ENCODE measurements at regions not wholly inside any gene's neighbourhood (a gene's known extent, or its start where the extent isn't known, plus 50 kb on each side); places are given as distances from the start of the nearest gene placed in this dataset.

DNA sequence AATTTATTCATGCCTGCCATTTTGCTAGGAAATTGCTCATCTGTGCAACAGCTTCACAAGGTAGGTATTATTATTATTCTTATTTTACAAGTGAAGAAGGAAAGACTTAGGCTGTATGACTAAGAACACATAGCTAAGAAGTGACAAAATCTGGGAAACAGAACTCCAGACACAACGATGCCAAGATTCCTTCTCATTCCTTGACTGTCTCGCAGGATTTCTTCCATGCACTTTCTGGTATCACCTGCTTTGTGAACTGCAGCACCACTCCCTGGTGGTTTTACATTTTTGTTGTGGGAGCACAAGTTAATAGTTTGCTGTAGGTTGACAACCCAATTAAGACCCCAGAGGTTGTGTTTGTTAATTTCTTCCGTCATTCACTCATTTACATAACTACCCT, 188.5 kb downstream of the LACC1 start:
- intact Hi-C loops (cut with DNase I) = no loop called here
- no peak overlapping the region for H3K27ac ChIP-seq

DNA sequence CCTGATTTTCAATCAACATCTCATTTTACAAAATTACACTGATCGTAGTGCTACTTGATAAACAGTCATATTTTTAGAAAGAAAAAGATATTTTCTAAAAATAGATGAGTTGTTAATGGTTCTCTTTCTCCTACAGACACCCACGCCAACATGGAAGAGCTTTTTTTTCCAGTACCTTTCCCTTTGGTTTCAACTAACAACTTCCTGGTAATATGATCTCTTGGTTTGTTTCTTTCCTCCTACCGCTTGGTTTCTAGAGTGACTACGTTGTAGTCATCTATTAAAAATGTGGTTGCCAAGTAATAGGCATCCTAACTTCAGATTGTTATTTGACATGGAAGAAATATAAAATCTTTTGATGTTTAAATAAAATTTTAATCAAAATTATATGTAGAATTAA, 189.0 kb downstream of the LACC1 start:
- no peak for ATAC-seq
- Histone ChIP-seq H3K4me1 (no peaks in the 10 kb centered on the region), H3K27me3 (no peaks in the 10 kb centered on the region), H3K27ac (no peak overlapping the region), H3K4me3 (no peak overlapping the region), H3K36me3 (no peaks in the 10 kb centered on the region), H3K9me3 (no peaks in the 10 kb centered on the region)
- no peak for TF ChIP-seq CTCF (IDR thresholded peaks at IDR 0.05)
- no peak for DNase-seq
- intact Hi-C loops (cut with DNase I) = no loop called here

More for the DNA sequence above, 188.5 kb downstream of the LACC1 start:
- DNase-seq = no peak
- TF ChIP-seq CTCF (IDR thresholded peaks at IDR 0.05) = no peak
- Histone ChIP-seq H3K27me3 (no peaks in the 10 kb centered on the region), H3K4me1 (no peaks in the 10 kb centered on the region), H3K4me3 (no peak overlapping the region), H3K36me3 (no peaks in the 10 kb centered on the region), H3K9me3 (no peaks in the 10 kb centered on the region)
- ATAC-seq = no peak

DNA sequence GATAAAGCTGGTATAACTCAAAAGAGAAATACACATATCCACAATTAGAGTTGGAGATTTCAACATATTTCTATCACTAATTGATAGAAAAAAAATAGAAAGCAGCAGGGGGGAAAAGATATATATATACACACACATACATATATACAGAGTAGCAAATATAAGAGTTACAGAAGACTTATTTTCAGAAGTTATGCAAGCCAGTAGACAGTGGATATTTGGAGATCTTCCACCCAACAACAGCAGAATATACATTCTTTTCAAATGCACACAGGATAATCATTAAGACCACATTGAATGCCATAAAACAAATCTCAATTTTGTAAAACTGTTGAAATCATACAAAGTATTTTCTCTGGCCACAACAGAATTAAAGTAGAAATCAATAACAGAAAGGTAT, 192.8 kb downstream of the LACC1 start:
- intact Hi-C loops (cut with DNase I) = no loop called here
- ATAC-seq = no peak
- Histone ChIP-seq H3K27me3 (no peaks in the 10 kb centered on the region), H3K27ac (no peak overlapping the region), H3K36me3 (no peaks in the 10 kb centered on the region), H3K4me3 (no peak overlapping the region), H3K4me1 (no peaks in the 10 kb centered on the region), H3K9me3 (no peaks in the 10 kb centered on the region)
- TF ChIP-seq CTCF (IDR thresholded peaks at IDR 0.05) = no peak
- no peak for DNase-seq

DNA sequence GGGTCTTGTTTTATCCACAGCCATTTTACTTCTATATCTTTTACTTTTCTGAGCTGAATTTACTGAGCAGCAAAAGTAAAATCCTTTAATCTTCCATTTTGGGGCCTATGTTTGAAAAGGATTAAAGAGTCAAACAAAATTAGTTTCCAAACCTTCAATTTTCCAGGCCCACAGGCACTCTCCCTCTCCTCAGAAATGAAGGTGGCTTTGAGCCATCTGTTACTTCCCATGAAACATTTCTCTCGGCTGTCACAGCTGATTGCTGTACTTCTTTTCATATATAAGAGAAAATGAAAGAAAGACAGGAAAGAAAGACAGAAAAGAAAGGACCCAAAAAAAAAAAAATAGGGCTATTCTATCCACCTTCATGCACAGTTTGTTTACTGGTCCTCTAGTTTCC, 194.9 kb downstream of the LACC1 start:
- no peaks in the 10 kb centered on the region for H3K36me3 ChIP-seq
- intact Hi-C loops (cut with DNase I) = no loop called here
- no peak overlapping the region for H3K27ac ChIP-seq
- TF ChIP-seq CTCF (IDR thresholded peaks at IDR 0.05) = no peak
- H3K4me3 ChIP-seq = no peak overlapping the region
- no peaks in the 10 kb centered on the region for H3K4me1 ChIP-seq
- H3K9me3 ChIP-seq = no peaks in the 10 kb centered on the region
- ATAC-seq = no peak
- H3K27me3 ChIP-seq = no peaks in the 10 kb centered on the region
- DNase-seq = no peak

DNA sequence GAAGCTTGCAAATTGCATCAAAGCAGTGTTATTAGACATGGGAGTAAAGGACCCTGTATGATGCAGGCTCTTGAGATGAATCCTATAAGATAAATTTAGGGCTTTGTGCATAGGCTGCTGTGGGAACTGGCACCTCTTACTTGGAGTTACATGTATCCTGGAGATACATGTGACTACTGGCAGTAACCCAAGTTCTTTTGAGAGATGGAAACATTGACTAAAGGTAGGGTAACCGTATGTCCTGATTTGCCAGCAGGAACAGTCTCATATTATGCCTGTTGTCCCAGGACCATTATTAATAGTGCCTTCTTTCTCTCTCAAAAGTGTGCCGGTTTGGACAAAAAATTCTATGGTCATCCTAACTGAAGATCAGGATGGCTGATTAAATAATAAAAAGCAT, 195.4 kb downstream of the LACC1 start:
- intact Hi-C loops (cut with DNase I) = no loop called here

More for the DNA sequence above, 195.4 kb downstream of the LACC1 start:
- no peak for ATAC-seq
- H3K36me3 ChIP-seq = no peaks in the 10 kb centered on the region
- no peak for DNase-seq
- TF ChIP-seq CTCF (IDR thresholded peaks at IDR 0.05) = no peak
- no peak overlapping the region for H3K4me3 ChIP-seq
- H3K9me3 ChIP-seq = no peaks in the 10 kb centered on the region
- H3K27ac ChIP-seq = no peak overlapping the region
- H3K4me1 ChIP-seq = no peaks in the 10 kb centered on the region
- no peaks in the 10 kb centered on the region for H3K27me3 ChIP-seq

Measured in upper lobe of right lung (tissue), 1 donor.